Panc1 (cell line): ENCODE measurements at regions not wholly inside any gene's neighbourhood (a gene's known extent, or its start where the extent isn't known, plus 50 kb on each side); places are given as distances from the start of the nearest gene placed in this dataset.
A peak's percentile ranks its signal among the peaks of the same experiment; 100 is the strongest.

Source experiments
- ATAC-seq: fragments of 200-7000 bp; cut with Tn5 transposase; 2 replicates; pipeline ENCODE4 v1.9.1; 2020; ENCODE audit warnings: mild to moderate bottlenecking, moderate library complexity
- BruUV-seq: library from RNA; stranded (reverse); fragments of 400-500 nt; replicated peaks from 2 replicates; lab custom pipeline; 2021; lab: Mats Ljungman, UMichigan
- CTCF ChIA-PET: fragments of 300-600 bp; sonication (Branson Sonifier 250); formaldehyde crosslinking; loops from one replicate; lab custom pipeline; 2022; ENCODE audit warnings: antibody characterized with exemption; lab: Charles Lee
- POLR2A ChIA-PET: fragments of 300-600 bp; sonication (Branson Sonifier 250); formaldehyde crosslinking; loops from one replicate; lab custom pipeline; 2022; ENCODE audit warnings: antibody characterized with exemption; lab: Charles Lee
- DNase-seq: peaks from one replicate; pipeline ENCODE4 v3.0.0-alpha.2; 2010; ENCODE audit warnings: low read depth, low spot score
- H3K27ac ChIP-seq: 2 replicates; pipeline ENCODE4 v1.5.1; 2011; ENCODE audit warnings: mild to moderate bottlenecking, low read length, inconsistent platforms
- H3K27me3 ChIP-seq: fragments of 200-500 bp; sonication (Bioruptor generic); 2 replicates; pipeline ENCODE4 v1.6.0; 2014; ENCODE audit warnings: low read length, inconsistent platforms; ENCODE audit not compliant: control insufficient read depth, insufficient read depth
- H3K36me3 ChIP-seq: fragments of 200-500 bp; sonication (Bioruptor generic); 2 replicates; pipeline ENCODE4 v1.5.1; 2014; ENCODE audit warnings: inconsistent platforms, mild to moderate bottlenecking, low read length, moderate library complexity; ENCODE audit not compliant: control insufficient read depth, insufficient read depth
- H3K4me1 ChIP-seq: 2 replicates; pipeline ENCODE4 v1.5.1; 2011; ENCODE audit warnings: inconsistent platforms, mild to moderate bottlenecking, low read length, moderate library complexity; ENCODE audit not compliant: control insufficient read depth, insufficient read depth
- H3K4me3 ChIP-seq, 2 experiments: 2 replicates each; pipeline ENCODE4 v1.5.1; 2011 to 2012; ENCODE audit warnings: low read depth in 2 of 2, low read length in 2 of 2, mild to moderate bottlenecking in 2 of 2, inconsistent platforms in 1 of 2, moderate library complexity in 1 of 2
- H3K9me3 ChIP-seq: fragments of 200-500 bp; sonication (Bioruptor generic); 2 replicates; pipeline ENCODE4 v1.5.1; 2014; ENCODE audit warnings: low read depth, mild to moderate bottlenecking, inconsistent platforms, low read length, moderate library complexity; ENCODE audit not compliant: control insufficient read depth, insufficient read depth
- CTCF ChIP-seq: fragments of 450-650 bp; IDR thresholded peaks from 2 replicates; pipeline ENCODE4 v1.5.1; 2017; ENCODE audit warnings: mild to moderate bottlenecking
- POLR2AphosphoS5 ChIP-seq: IDR thresholded peaks from 2 replicates; pipeline ENCODE4 v1.6.1; 2012; ENCODE audit warnings: mild to moderate bottlenecking, low read depth, low read length, moderate library complexity
- REST ChIP-seq, 2 experiments: IDR thresholded peaks; 2 replicates each; pipeline ENCODE4 v1.6.1; 2011 to 2012; ENCODE audit warnings: low read depth in 2 of 2, control low read depth in 1 of 2, low read length in 1 of 2, mild to moderate bottlenecking in 1 of 2, moderate library complexity in 1 of 2; ENCODE audit not compliant: insufficient read depth in 1 of 2
- SIN3A ChIP-seq: IDR thresholded peaks from 2 replicates; pipeline ENCODE4 v1.6.1; 2012; ENCODE audit warnings: low read depth, mild to moderate bottlenecking, low read length, moderate library complexity, borderline replicate concordance; ENCODE audit not compliant: insufficient read depth
- TCF7L2 ChIP-seq: IDR thresholded peaks from 2 replicates; pipeline ENCODE4 v1.6.1; 2011; ENCODE audit warnings: mild to moderate bottlenecking, low read depth, low read length, inconsistent platforms
- in situ Hi-C: cut with HindIII; loops from 2 replicates; pipeline ENCODE4 v1.10.0; 2016; ENCODE audit warnings: low sequenced_read_pairs, low pct_unique_long_range_greater_than_20kb
- intact Hi-C: fragments of 100-400 bp; cut with micrococcal nuclease; formaldehyde crosslinking; loops from one replicate; pipeline ENCODE4 v1.10.0; 2022; ENCODE audit not compliant: unreplicated experiment

- in situ Hi-C loops, result no loop called here
- intact Hi-C loops, result no loop called here
- POLR2A ChIA-PET, result interaction anchor here (0.6 to 1.8 kb wide), 11 partner anchors 8 to 699 kb away, joined by 3 to 11 read pairs (median 3); no protein-coding TSS in a partner anchor
- CTCF ChIA-PET, result interaction anchor here (0.6 to 1.7 kb wide), 3 partner anchors 8 to 78 kb away, joined by 3 to 17 read pairs (median 5); no protein-coding TSS in a partner anchor
- Histone ChIP-seq H3K27me3 (no peaks in the 10 kb centered on the region), H3K27ac (peak overlapping the region; percentile 100), H3K4me1 (peaks cover 97% of the 10 kb centered on the region), H3K36me3 (peaks cover 23% of the 10 kb centered on the region), H3K4me3 (peak overlapping the region in 1 of 2 experiments; percentile 21; a peak in 1 of 4 replicates), H3K9me3 (no peaks in the 10 kb centered on the region)
- peak; percentile 55 for ATAC-seq
- TF ChIP-seq TCF7L2 (peak; percentile 87), POLR2AphosphoS5 (no peak; the same call in 1 of the 2 replicates), SIN3A (no peak), CTCF (no peak), REST (IDR thresholded peaks at IDR 0.05; ENCODE audit: insufficient read depth in 1 of 2, low read depth in 2 of 2, low read length in 1 of 2) (no peak)
- no TSS peak for BruUV-seq
- DNase-seq, result peak; percentile 96
These were observed 170.2 kb upstream of the KLF14 start for GRCh38 chr7:130904031-130904757.

GRCh38 chr7:130904792-130905191 lies 170.8 kb upstream of the KLF14 start:
- no peak for DNase-seq
- CTCF ChIA-PET, result interaction anchor here (0.6 to 1.7 kb wide), 3 partner anchors 8 to 78 kb away, joined by 3 to 17 read pairs (median 5); no protein-coding TSS in a partner anchor
- in situ Hi-C loops (no loop called here), intact Hi-C loops (no loop called here)
- Histone ChIP-seq H3K4me1 (peaks cover 96% of the 10 kb centered on the region), H3K27ac (peak overlapping the region; percentile 100), H3K4me3 (peak overlapping the region in 1 of 2 experiments; percentile 21; a peak in 1 of 4 replicates), H3K9me3 (no peaks in the 10 kb centered on the region), H3K27me3 (no peaks in the 10 kb centered on the region), H3K36me3 (peaks cover 23% of the 10 kb centered on the region)
- no peak for ATAC-seq
- POLR2A ChIA-PET, result interaction anchor here (0.6 to 1.5 kb wide), 8 partner anchors 8 to 700 kb away, joined by 3 to 11 read pairs (median 3); no protein-coding TSS in a partner anchor
- TF ChIP-seq CTCF (no peak), POLR2AphosphoS5 (no peak; the same call in 1 of the 2 replicates), REST (IDR thresholded peaks at IDR 0.05; ENCODE audit: insufficient read depth in 1 of 2, low read depth in 2 of 2, low read length in 1 of 2) (no peak), SIN3A (no peak), TCF7L2 (no peak)
- TSS peak; percentile 94 for BruUV-seq
